GM23338 (cell line): ENCODE measurements at regions not wholly inside any gene's neighbourhood (a gene's known extent, or its start where the extent isn't known, plus 50 kb on each side); places are given as distances from the start of the nearest gene placed in this dataset.

Experiments used
- ATAC-seq: fragments of 200-7000 bp; cut with Tn5 transposase; 3 replicates; pipeline ENCODE4 v1.9.1; 2020
- DNase-seq: peaks from one replicate; pipeline ENCODE4 v3.0.0-alpha.2; 2015; ENCODE audit warnings: low spot score
- H2AFZ ChIP-seq: fragments of 200-600 bp; sonication (generic); 2 replicates; pipeline ENCODE4 v1.8.0; 2016; ENCODE audit warnings: antibody characterized with exemption, mild to moderate bottlenecking, moderate library complexity
- H3F3A ChIP-seq: fragments of 200-600 bp; sonication (generic); replicated peaks from 2 replicates; pipeline ENCODE4 v1.8.0; 2017; ENCODE audit warnings: antibody characterized with exemption, mixed run types, low read depth
- H3K27ac ChIP-seq: fragments of 200-600 bp; sonication (generic); 2 replicates; pipeline ENCODE4 v1.6.1; 2016; ENCODE audit warnings: low read depth
- H3K27me3 ChIP-seq: fragments of 200-600 bp; sonication (generic); 2 replicates; pipeline ENCODE4 v1.8.0; 2016; ENCODE audit warnings: mild to moderate bottlenecking, mixed run types, moderate library complexity; ENCODE audit not compliant: insufficient read depth
- H3K36me3 ChIP-seq: fragments of 200-600 bp; sonication (generic); 2 replicates; pipeline ENCODE4 v1.8.0; 2016; ENCODE audit warnings: mild to moderate bottlenecking; ENCODE audit not compliant: insufficient read depth
- H3K4me1 ChIP-seq: fragments of 200-600 bp; sonication (generic); 2 replicates; pipeline ENCODE4 v1.8.0; 2016; ENCODE audit warnings: mild to moderate bottlenecking, moderate library complexity; ENCODE audit not compliant: insufficient read depth
- H3K4me2 ChIP-seq: fragments of 200-600 bp; sonication (generic); 2 replicates; pipeline ENCODE4 v1.7.1; 2017; ENCODE audit warnings: mixed run types
- H3K4me3 ChIP-seq: fragments of 200-600 bp; sonication (generic); 2 replicates; pipeline ENCODE4 v1.6.1; 2016; ENCODE audit warnings: mixed run types
- H3K79me2 ChIP-seq: fragments of 200-600 bp; sonication (generic); replicated peaks from 2 replicates; pipeline ENCODE4 v1.8.0; 2017; ENCODE audit warnings: mild to moderate bottlenecking; ENCODE audit not compliant: insufficient read depth
- H3K9me2 ChIP-seq: fragments of 200-600 bp; sonication (generic); 2 replicates; pipeline ENCODE4 v1.8.0; 2017; ENCODE audit not compliant: insufficient read depth
- H4K20me1 ChIP-seq: fragments of 200-600 bp; sonication (generic); replicated peaks from 2 replicates; pipeline ENCODE4 v1.8.0; 2017; ENCODE audit warnings: mild to moderate bottlenecking; ENCODE audit not compliant: insufficient read depth
- H3K27ac Mint-ChIP-seq: 2 replicates; pipeline ENCODE4 v1.8.0; 2020; ENCODE audit warnings: inconsistent platforms, mild to moderate bottlenecking, moderate library complexity, mixed read lengths
- H3K27me3 Mint-ChIP-seq: 3 replicates; pipeline ENCODE4 v1.8.0; 2022; ENCODE audit warnings: low read depth, mild to moderate bottlenecking, moderate library complexity, mixed read lengths, inconsistent platforms; ENCODE audit not compliant: insufficient read depth, poor library complexity
- H3K36me3 Mint-ChIP-seq: 3 replicates; pipeline ENCODE4 v1.8.0; 2021; ENCODE audit warnings: low read depth, mild to moderate bottlenecking, inconsistent platforms, moderate library complexity, mixed read lengths
- H3K4me1 Mint-ChIP-seq: 3 replicates; pipeline ENCODE4 v1.8.0; 2020; ENCODE audit warnings: mild to moderate bottlenecking, inconsistent platforms, mixed read lengths
- H3K4me3 Mint-ChIP-seq: 3 replicates; pipeline ENCODE4 v1.8.0; 2021; ENCODE audit warnings: moderate library complexity, mild to moderate bottlenecking, inconsistent platforms, mixed read lengths
- H3K9me3 Mint-ChIP-seq: 3 replicates; pipeline ENCODE4 v1.8.0; 2020; ENCODE audit warnings: moderate library complexity, mild to moderate bottlenecking, inconsistent platforms, mixed read lengths
- CREB1 ChIP-seq: fragments of 250-450 bp; sonication (Bioruptor Pico); IDR thresholded peaks from 2 replicates; pipeline ENCODE4 v1.5.0; 2020; ENCODE audit warnings: low read depth, mild to moderate bottlenecking, moderate library complexity
- CTCF ChIP-seq, 2 experiments: fragments of 200-600 bp in 1 of 2; sonication (generic) in 1 of 2; conservative IDR thresholded peaks; 2 replicates each; pipeline versions ENCODE4 v1.5.1 to v1.6.1; 2016 to 2017; ENCODE audit warnings: antibody characterized with exemption in 2 of 2, low read depth in 2 of 2, mild to moderate bottlenecking in 2 of 2, moderate library complexity in 1 of 2
- ETS1 ChIP-seq: IDR thresholded peaks from 2 replicates; pipeline ENCODE4 v1.6.1; 2016; ENCODE audit warnings: antibody characterized with exemption
- JUNB ChIP-seq: IDR thresholded peaks from one replicate; pipeline ENCODE4 v1.6.1; 2016; ENCODE audit warnings: antibody characterized with exemption; ENCODE audit not compliant: unreplicated experiment
- ZNF462 ChIP-seq: fragments of 250-450 bp; sonication (Bioruptor Pico); IDR thresholded peaks from 2 replicates; pipeline ENCODE4 v1.5.0; 2020; ENCODE audit warnings: mild to moderate bottlenecking, moderate library complexity

- TF ChIP-seq ZNF462, result no peak
These were observed 435.4 kb upstream of the TSHZ3 start (continued) for GRCh38 chr19:31784671-31785101.

- H3K27me3 ChIP-seq, result no peaks in the 10 kb centered on the region
- H2AFZ ChIP-seq, result no peak overlapping the region
- H3K4me3 ChIP-seq, result no peak overlapping the region
- ATAC-seq (no peak), DNase-seq (no peak)
- no peaks in the 10 kb centered on the region for H3K9me2 ChIP-seq
- H3K4me1 ChIP-seq, result no peaks in the 10 kb centered on the region
- Mint-ChIP-seq H3K4me1 (peaks cover 19% of the 10 kb centered on the region), H3K4me3 (no peak overlapping the region), H3K9me3 (0 out of 3 replicates have a peak, but pooled peaks cover 3% of the 10 kb centered on the region), H3K27ac (no peak overlapping the region), H3K27me3 (peaks cover 10% of the 10 kb centered on the region), H3K36me3 (no peaks in the 10 kb centered on the region)
- H3K4me2 ChIP-seq, result no peak overlapping the region
- no peaks in the 10 kb centered on the region for H3K36me3 ChIP-seq
- TF ChIP-seq JUNB (no peak), ETS1 (no peak), CTCF (conservative IDR thresholded peaks at IDR 0.05; ENCODE audit: low read depth in 2 of 2) (no peak), CREB1 (CRISPR knock-in tag) (no peak)
- no peaks in the 10 kb centered on the region for H3K79me2 ChIP-seq
- no peaks in the 10 kb centered on the region for H3F3A ChIP-seq
- H4K20me1 ChIP-seq, result no peaks in the 10 kb centered on the region
- no peak overlapping the region for H3K27ac ChIP-seq
These were observed 452.4 kb upstream of the TSHZ3 start for GRCh38 chr19:31801611-31802010.
